T-helper 9 cell (primary cell): ENCODE measurements at regions not wholly inside any gene's neighbourhood (a gene's known extent, or its start where the extent isn't known, plus 50 kb on each side); places are given as distances from the start of the nearest gene placed in this dataset.
"Not testable (repeated sequence)": the region's sequence is repeated elsewhere in the genome, so short reads cannot be mapped to it uniquely, and the experiment has no call there.

Source experiments
- DNase-seq: peaks from one replicate; pipeline ENCODE4 v3.0.0-alpha.2; 2020

DNA sequence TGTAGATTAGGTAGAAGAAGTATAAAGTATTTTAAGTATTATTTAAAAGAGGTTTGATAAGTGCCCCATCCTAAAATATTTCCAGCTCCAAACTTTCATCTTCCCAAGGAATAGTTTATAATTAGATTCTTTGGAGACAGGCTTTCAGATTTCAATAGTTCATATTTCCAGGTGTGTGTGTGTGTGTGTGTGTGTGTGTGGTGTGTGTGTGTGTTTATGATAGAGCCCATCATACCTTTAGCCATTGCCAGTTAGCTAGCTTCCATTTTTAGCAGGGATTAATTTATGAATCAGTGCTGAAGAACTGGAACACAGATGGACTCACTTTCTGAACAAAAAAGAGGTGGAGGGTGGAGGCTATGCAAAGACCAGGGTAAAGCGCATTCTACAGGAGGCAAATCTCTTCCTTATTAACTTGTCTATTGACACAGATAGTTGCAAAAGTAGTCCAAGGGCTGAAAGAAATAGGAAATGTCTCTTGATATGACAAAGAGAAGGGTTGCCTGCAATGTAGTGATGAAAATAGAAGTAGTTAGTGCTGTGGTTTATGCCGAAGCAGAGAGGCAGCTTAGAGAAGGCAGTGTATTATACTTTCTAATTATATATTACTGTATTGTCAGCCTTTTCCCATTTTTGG, 301.1 kb downstream of the MAN2A1 start:
- no peak for DNase-seq

DNA sequence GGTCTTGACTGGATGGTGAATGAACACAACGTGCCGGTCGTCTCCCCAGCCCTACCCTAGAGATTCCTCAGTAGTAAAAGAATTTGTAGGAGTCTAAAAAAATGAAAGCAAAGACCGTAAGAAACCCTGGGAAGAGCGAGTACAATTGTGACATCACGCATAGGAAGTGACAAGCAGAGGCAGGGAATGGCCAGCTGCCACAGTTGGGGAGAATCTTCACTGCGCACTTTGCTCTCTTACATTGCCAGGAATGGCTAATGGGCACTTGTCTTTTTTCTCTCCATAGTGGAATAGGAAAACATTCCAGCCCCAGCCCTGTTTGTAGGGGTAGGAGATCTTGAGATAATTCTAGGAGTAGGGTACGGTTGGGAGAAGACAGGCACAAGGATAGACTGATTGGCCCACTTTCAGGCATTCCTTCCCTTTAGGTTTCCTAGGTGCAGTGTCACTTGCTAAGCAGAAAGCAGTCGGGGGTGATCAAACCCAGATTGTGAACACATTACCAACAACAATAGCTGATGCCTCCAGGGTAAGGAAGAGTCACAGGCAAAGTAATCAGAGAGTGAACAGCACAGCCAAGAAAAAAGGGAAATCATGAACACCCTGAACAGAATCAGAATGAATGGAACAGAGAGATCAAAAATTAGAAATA, 302.7 kb downstream of the MAN2A1 start:
- DNase-seq = no peak

DNA sequence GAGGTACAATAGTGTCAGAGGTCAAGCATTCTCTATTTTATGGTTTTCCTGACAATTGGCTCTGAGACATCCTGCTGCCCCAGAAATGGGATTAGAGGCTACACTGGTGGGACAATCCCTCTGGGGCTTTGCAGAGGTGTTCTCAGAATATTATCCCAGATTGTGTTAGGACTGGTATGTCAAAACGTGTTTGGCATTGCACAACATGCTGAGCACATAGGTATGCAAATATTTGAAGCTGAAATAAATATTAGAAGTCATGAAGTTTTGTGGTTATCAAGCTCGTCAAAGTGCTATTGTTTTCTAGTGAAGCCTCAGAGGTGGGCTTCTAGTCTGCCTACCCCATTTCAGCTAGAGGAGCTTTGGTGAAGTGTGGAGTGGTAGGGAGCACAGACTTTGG, 304.4 kb downstream of the MAN2A1 start:
- no peak for DNase-seq

DNA sequence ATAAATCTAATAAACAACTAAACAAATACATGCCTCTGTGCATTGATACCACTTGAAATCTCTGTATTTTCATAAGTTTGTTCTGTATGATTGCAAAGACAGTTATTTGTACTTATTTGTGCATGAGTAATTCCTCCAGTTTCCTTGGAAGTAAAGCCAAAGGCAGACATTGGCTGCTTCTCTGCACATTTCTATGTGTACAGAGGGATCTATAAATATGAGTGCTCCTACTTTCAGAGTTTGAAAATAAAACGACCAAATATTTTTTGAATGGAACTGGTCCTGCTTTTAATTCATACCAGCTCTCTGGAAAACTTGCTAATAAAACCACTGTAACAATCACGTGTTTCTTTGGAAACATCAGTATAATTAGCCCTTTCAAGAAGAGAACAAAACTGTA, 306.5 kb downstream of the MAN2A1 start:
- DNase-seq = no peak

DNA sequence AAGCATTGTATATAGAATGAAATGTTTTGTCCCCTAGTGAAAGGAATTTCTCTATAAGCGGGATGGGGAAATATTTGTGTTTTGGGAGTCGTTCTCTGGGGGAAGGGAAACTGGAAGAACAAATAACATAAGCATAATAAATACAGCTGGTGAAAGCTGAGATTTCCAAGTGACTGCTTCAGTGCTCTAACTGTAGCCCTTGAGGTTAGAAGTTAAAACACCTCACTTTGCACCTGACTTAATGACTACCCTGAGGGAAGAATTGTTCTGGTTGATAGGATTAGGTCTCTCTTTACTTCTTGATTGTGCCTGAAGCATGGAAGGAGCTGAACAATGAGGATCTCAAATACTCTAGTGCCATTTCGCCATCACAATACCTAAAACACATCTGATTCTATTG, 307.4 kb downstream of the MAN2A1 start:
- no peak for DNase-seq

DNA sequence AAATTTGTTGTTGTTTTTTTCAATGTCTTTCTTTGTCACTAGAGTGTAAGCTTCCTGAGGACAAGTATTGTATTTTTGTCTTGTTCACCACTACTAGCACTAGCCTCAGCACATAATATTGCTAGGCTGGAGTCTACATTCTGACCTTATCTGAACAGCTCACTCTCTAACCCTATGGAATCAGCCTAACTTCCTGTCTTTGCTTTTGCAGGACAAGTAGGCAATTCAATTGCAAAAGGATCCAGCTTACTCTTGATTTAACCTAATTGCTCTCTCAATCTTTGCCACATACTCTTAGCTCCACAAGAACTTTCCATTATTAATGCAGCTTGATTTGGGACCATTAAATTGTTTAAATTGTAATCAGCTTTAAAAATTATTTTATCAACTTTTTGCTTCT, 308.5 kb downstream of the MAN2A1 start:
- DNase-seq = no peak

DNA sequence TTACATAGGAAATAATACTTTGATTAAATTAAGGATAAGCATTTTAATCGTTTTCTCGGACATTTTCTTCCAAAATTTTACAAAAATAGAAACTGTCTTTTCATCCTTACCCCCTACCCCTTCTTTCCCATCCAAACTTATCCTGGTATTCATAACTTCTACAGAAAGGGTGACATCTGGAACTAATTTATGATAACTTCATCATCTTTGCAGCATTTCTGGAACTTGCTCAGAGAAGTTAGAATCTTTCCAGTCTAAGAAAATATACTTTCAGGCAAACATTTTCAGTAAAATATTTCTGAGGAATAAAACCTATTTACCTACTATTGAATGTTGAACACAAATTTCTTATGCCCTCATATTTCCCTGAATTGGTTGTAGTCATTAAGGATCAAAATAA, 309.0 kb downstream of the MAN2A1 start:
- no peak for DNase-seq

DNA sequence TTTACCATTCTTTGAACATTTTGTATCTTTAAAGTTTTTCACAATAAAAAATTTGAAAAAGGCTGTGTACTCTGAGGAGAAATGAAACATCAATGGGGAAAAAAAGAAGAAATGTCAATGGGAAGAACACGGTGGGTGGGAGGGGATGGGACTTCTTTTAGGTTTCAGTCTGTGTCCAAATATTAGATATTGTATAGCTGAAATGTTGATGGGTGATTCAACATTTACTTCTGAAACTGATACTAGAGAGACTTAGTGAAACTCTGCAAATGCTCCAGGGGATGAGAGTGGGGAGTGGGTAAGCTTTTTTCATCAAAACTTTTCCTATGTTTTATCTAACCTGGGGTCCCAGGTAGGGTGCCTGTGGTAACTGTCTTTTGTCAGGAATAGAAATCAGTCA, 311.9 kb downstream of the MAN2A1 start:
- DNase-seq = no peak

DNA sequence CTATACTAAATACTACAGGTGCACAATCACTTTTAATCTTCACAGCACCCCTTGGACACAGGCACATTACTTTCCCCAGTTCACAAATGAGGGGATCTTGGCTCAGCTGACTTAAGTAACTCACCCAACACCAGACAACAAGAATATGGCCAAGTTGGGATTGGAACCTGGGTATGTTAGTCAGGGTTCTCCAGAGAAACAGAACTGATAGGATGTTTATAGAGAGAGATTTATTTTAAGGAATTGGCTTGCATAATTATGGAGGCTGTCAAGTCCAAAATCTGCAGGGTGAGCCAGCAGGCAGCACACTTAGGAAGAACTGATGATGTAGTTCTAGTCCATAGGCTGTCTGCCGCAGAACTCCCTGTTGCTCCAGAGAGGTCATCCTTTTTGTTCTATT, 312.9 kb downstream of the MAN2A1 start:
- DNase-seq = no peak

DNA sequence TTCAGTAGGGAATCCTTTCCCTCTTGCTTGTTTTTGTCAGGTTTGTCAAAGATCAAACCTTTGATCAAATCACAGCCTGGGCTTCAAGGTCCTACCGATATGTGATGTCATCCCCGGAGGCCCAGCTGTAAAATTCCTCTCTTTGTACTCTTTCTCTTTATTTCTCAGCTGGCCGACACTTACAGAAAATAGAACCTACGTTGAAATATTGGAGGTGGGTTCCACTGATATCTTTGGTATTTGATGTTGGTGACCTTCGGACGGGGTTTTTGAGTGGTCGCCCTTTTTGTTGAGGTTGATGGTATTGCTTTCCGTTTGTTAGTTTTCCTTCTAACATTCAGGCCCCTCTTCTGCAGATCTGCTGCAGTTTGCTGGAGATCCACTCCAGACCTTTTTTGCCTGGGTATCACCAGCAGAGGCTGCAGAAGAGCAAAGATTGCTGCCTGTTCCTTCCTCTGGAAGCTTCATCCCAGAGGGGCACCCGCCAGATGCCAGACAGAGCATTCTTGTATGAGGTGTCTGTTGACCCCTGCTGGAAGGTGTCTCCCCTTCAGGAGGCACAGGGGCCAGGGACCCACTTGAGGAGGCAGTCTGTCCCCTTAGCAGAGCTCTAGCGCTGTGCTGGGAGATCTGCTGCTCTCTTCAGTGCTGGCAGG, 316.3 kb downstream of the MAN2A1 start:
- not testable (repeated sequence) for DNase-seq

DNA sequence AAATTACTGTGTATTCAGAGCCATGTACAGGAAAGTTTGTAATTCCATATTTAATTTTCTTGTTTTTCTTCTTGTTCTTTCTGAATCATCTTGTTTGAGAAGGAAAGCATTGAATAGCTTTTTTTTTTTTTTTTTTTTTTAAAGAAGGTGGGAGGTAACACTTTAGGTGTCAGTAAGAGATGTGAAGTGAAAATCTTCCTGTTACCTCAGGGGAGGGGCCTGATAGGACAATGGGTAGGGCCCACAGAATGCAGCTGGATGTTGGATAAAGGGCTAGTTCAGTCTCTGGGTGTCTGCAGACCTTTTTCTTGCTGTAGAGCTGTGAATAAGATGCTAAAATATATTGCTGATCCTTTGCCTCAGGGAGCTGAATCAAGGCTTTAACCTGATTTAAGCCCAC, 317.4 kb downstream of the MAN2A1 start:
- no peak for DNase-seq

DNA sequence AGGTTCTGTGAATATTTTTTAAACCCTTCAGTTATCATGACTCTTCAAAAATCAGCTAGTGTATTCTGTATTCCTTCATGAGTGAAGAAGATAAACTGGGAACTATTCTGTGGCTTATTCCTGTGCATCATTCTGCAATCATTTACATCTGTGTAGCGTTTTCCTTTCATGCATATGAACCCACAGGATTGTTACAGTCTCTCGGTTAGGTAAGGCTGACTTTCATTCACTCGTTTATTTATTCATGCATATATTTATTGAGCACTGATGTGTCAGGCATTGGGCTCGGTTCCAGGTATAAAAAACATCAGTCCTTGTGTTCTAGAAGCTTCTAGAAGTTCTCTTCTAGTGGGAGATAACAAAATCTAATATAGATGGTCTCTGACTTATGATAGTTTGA, 318.4 kb downstream of the MAN2A1 start:
- no peak for DNase-seq

DNA sequence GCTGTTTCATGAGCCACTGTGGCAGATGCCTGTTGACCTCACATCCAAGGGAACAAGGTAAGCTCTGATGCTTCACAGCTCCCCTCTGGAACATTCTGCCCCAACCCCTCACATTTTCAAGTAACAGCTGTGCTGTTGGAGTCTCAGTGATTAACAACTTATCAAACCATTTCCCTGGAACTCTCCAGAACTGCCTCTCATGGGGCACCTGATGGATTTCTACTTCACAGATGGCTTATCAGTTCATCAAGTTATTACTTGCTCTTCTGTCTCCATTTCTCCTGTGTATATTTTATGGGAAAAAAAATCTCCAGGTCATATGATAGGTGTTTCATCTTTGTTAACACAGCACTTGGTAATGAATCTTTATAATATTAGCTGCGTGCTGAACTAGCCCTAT, 322.4 kb downstream of the MAN2A1 start:
- DNase-seq = no peak

DNA sequence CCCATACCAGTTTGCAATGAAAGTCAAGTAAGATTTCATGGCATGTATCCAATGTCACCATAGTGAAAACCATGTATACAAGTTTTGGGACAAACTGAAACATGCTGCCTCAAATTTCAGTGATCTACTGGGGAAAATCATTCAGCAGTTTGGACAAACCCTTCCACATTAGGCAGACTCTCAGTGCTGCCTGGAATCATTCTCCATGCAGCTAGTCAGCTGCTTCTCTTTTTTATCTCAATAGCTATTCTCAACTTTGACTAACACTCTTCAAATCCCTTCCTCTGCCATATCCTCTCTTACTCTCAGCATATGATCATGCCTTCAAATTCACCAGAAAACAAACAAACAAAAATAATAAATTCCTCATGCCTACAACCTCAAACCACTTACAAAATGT, 323.3 kb downstream of the MAN2A1 start:
- DNase-seq = no peak

DNA sequence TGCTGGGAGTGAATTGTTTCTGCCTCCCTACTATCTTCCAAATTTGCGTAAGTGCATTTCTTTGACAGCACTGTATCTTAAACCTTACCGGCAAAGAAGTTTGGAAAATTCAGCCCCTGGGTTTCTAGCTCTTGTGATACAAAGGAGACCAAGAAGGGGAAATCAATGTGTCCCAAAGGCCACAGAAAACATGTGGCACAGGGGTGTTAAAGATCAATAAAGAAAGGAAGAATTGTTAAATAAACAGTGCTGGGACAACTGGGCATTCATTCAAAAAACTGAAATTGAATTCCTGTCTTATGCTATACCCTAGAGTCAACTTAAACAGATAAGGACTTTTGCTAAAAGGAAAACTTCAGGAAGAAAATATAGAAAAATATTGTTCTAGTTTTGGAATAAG, 328.1 kb downstream of the MAN2A1 start:
- no peak for DNase-seq

DNA sequence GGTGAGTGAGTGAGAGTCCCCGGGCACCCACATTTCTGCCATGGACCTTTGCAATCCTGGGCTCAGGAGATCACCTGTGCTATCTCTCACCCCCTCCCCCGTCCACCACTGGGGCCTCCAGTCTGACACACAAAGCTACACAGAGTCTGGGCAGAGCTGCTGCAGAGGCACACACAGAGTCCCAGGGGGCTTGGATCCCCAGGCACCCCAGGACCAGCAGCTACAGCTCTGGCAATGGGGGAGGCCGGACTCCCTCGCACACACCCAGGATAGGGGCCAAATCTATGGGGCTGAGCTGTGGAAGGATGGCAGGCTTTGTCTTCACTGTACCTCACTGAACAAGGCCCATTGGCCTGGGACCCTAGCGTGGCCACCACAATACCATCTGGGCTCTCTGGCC, 328.8 kb downstream of the MAN2A1 start:
- no peak for DNase-seq

DNA sequence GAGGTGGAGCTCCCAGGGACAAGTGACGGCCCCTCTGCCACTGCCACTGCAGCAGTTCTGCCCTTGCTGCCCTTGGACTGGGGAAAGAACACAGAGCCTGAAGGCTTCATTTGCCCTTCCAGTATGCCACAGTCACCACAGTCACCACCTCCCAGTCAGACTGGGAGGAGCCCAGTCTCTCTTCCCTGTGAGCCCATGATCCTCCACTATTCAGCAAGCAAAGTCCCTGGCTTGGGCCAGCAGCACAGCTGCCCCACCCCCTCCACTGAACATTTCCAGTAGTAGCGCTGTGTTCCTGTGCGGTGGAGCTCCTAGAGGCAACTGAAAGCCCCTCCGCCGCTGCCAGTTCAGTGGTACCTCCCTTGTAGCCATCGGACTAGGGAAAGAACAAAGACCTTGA, 329.4 kb downstream of the MAN2A1 start:
- DNase-seq = no peak

DNA sequence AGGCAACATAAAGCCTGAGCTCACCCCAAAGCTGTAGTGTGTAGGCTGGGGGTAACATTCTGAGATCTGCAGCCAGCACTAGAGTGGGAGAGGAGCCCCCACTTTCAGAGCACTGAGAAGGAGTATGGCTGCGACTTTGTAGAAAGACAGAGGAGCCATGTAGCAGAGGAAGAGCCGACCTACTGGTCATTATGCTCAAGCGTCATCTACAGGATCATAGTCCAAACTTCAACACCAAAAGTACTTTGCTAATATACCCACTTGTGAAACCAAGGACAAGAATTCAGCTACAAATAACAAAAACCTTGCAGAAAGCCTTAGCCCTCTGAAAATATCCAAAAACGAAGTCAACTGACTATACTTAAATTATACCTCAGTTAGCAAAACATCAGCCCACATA, 330.1 kb downstream of the MAN2A1 start:
- DNase-seq = no peak

DNA sequence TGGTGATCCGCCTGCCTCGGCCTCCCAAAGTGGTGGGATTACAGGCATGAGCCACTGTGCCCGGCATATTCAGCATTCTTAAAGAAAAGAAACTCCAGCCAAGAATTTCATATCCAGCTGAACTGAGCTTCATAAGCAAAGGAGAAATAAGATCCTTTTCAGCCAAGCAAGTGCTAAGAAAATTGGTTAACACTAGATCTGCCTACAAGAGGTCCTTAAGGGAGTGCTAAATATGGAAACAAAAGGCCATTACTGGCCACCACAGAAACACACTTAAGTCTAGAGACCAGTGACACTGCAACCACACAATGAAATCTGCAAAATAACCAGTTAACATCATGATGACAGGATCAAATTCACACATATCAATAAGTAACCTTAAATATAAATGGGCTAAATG, 331.5 kb downstream of the MAN2A1 start:
- DNase-seq = no peak

DNA sequence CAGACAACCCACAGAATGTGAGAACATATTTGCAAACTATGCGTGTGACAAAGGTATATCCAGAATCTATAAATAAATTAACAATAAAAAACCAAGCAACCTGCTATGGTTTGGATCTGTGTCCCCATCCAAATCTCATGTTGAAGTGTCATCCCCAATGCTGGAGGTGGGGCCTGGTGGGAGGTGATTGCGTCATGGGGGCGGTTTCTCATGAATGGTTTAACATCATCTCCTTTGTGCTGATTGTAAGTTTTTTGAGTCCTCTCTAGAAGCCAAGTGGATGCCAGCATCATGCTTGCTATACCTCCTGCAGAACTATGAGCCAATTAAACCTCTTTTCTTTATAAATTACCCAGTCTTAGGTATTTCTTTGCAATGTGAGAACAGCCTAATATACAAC, 335.4 kb downstream of the MAN2A1 start:
- no peak for DNase-seq

DNA sequence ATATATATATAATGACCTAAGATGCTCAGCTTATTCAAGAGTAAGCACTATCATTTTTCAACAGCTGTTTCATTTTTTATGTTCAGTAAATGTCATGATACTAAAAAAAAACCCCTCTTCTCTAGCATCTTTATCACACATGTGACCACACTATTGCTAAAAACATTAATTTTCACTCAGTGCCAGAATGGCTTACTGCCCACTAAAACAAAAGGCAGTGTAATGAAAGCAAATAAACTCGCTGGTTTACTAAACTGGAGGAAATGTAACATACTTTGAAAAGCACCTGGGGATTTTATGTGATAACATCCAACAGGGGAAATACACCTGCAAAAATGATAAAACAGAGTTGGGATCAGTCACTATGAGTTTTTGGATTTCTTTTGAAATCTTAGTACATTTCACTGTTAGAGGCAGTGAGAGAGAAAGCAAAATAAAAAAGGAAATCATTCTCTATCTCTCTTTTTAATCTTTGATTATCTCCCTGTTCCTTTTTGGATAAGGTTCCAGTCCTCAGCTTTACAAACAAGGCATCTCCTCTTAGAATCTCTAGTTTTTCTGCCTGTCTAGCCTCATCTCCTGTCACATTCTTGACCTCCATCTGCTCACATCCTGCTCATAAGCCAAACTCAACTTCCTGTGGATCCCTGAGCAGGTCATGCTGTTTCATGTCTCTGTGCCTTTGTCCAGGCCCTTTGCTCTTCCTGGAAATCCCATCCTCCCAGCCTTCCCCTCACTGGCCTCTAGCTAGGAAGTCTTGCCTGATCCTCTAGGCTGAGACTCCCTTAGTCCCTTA, 338.0 kb downstream of the MAN2A1 start:
- no peak for DNase-seq

DNA sequence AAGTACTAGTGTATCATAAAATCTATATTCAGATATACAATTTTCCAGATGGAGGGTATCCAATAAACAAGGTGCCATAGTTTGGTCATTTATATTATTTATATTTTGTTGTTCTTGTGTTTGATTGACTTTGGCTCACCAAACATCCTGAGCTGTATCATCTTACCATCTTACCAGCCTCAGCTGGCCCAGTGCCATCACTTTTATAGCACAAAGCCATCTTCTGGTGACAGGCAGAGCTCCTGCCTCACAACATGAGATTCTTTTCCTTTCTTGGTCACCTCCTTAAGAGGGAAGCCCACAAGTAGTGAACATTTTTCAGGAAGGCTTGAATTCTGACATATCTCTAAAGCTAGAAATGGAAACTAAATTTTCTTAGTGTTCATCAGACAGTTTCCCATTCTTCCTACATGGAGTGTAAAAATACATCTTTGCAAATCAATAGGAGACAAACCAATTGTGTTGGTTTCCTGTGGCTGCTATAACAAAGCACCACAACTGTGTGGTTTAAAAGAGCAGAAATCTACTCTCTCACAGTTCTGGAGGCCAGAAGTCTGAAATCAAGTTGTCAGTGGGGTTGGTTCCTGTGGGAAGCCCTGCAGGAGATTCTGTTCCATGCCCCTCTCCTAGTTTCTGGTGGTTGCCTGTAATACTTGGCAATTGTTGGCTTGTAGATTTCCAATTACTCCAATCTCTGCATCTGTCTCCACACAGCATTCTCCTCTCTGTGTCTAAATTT, 341.8 kb downstream of the MAN2A1 start:
- DNase-seq = no peak

DNA sequence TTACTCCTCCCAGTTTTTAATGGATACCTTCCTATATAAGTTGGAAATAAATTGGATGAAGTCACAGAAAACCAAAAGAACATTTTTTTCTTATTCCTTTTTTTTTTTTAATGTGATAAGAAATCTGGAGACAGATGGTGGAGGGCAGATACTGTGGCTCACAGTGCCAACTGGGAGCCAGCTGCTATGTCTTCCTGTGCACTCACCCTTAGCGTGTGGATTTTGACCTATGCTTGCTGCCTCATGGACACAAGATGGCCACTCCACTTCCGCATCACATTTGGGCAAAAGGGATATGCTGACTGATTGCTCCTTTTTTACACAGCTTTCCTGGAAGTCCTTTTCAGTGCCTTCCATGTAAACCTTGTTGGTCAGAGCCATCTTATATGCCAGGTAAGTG, 342.6 kb downstream of the MAN2A1 start:
- DNase-seq = no peak
